GM12878 (cell line): ENCODE measurements at regions not wholly inside any gene's neighbourhood (a gene's known extent, or its start where the extent isn't known, plus 50 kb on each side); places are given as distances from the start of the nearest gene placed in this dataset.

ENCODE experiments used
- ATAC-seq: fragments of 200-7000 bp; cut with Tn5 transposase; 3 replicates; pipeline ENCODE4 v1.9.1; 2020; ENCODE audit warnings: mild to moderate bottlenecking, moderate library complexity
- BruUV-seq: library from RNA; stranded (reverse); fragments of 400-500 nt; replicated peaks from 2 replicates; lab custom pipeline; 2021; lab: Mats Ljungman, UMichigan
- CTCF ChIA-PET: fragments of 300-600 bp; sonication (Branson Sonifier 250); formaldehyde crosslinking; extraction: SDS; loops from one replicate; lab custom pipeline; 2021; ENCODE audit warnings: inconsistent platforms; lab: Yijun Ruan, JAX
- POLR2A ChIA-PET: fragments of 350-600 bp; formaldehyde crosslinking; extraction: SDS; loops from one replicate; lab custom pipeline; 2021; ENCODE audit warnings: inconsistent platforms; lab: Charles Lee
- RAD21 ChIA-PET: fragments of 300-600 bp; sonication (Branson Sonifier 250); formaldehyde crosslinking; loops from one replicate; lab custom pipeline; 2023; ENCODE audit warnings: antibody characterized with exemption; ENCODE audit not compliant: unreplicated experiment; lab: Charles Lee
- SMC1A ChIA-PET: fragments of 300-600 bp; sonication (Branson Sonifier 250); formaldehyde crosslinking; loops from one replicate; lab custom pipeline; 2023; ENCODE audit not compliant: unreplicated experiment, uncharacterized antibody; lab: Charles Lee
- DNase-seq: peaks from one replicate; pipeline ENCODE4 v3.0.0-alpha.2; 2011; ENCODE audit warnings: low read depth, low spot score
- FAIRE-seq: peaks from 3 replicates; lab custom pipeline; 2011; peaks lifted over from hg19 to GRCh38; lab: Jason Lieb, UNC
- H2AFZ ChIP-seq: 2 replicates; pipeline ENCODE4 v1.6.0; 2011; ENCODE audit warnings: low read depth, low read length, control low read depth; ENCODE audit not compliant: control insufficient read depth
- H3K27ac ChIP-seq: 2 replicates; pipeline ENCODE4 v1.5.1; 2011; ENCODE audit warnings: control low read depth; ENCODE audit not compliant: control insufficient read depth, insufficient read depth
- H3K27me3 ChIP-seq, 2 experiments: replicated peaks in 1 of 2; 2 replicates each; pipeline versions ENCODE4 v1.6.0 to v1.6.1; 2011; ENCODE audit warnings: low read length in 1 of 2; ENCODE audit not compliant: control insufficient read depth in 2 of 2, insufficient read depth in 2 of 2
- H3K36me3 ChIP-seq, 2 experiments: 2 replicates each; pipeline ENCODE4 v1.5.1; 2011; ENCODE audit warnings: low read length in 1 of 2; ENCODE audit not compliant: control insufficient read depth in 2 of 2, insufficient read depth in 2 of 2
- H3K4me1 ChIP-seq: 2 replicates; pipeline ENCODE4 v1.6.1; 2011; ENCODE audit warnings: mild to moderate bottlenecking, low read length, moderate library complexity, mixed read lengths; ENCODE audit not compliant: control insufficient read depth, insufficient read depth
- H3K4me2 ChIP-seq: 2 replicates; pipeline ENCODE4 v1.6.0; 2011; ENCODE audit warnings: control low read depth; ENCODE audit not compliant: control insufficient read depth, insufficient read depth
- H3K4me3 ChIP-seq: fragments of 200-600 bp; sonication (generic); 2 replicates; pipeline ENCODE4 v1.5.1; 2016
- H3K79me2 ChIP-seq: 2 replicates; pipeline ENCODE4 v1.6.0; 2011; ENCODE audit warnings: low read length; ENCODE audit not compliant: control insufficient read depth, insufficient read depth
- H3K9ac ChIP-seq: 2 replicates; pipeline ENCODE4 v1.8.0; 2011; ENCODE audit warnings: low read length, control low read depth, mixed read lengths; ENCODE audit not compliant: control insufficient read depth, insufficient read depth
- H3K9me3 ChIP-seq: replicated peaks from 3 replicates; pipeline ENCODE4 v1.5.1; 2011; ENCODE audit warnings: mild to moderate bottlenecking, low read length; ENCODE audit not compliant: control insufficient read depth, insufficient read depth
- H4K20me1 ChIP-seq: 2 replicates; pipeline ENCODE4 v1.6.0; 2011; ENCODE audit not compliant: control insufficient read depth, insufficient read depth
- BCL11A ChIP-seq: IDR thresholded peaks from 2 replicates; pipeline ENCODE4 v1.6.1; 2011; ENCODE audit warnings: low read depth, low read length
- BMI1 ChIP-seq: fragments of 450-650 bp; IDR thresholded peaks from 2 replicates; pipeline ENCODE4 v1.6.1; 2016; ENCODE audit warnings: mild to moderate bottlenecking, moderate library complexity, borderline replicate concordance
- CREM ChIP-seq: IDR thresholded peaks from 2 replicates; pipeline ENCODE4 v1.6.1; 2014; ENCODE audit warnings: antibody characterized with exemption, low read depth
- EP300 ChIP-seq, 2 experiments: fragments of 150-350 bp in 1 of 2; IDR thresholded peaks; 2 replicates each; pipeline ENCODE4 v1.6.1; 2011 to 2012; ENCODE audit warnings: low read depth in 2 of 2, low read length in 2 of 2, borderline replicate concordance in 1 of 2, improper control_type of control experiment in 1 of 2, inconsistent platforms in 1 of 2; ENCODE audit not compliant: control insufficient read depth in 1 of 2
- HCFC1 ChIP-seq: fragments of 150-350 bp; IDR thresholded peaks from 2 replicates; pipeline ENCODE4 v1.6.1; 2014; ENCODE audit warnings: low read length
- IRF4 ChIP-seq: IDR thresholded peaks from 2 replicates; pipeline ENCODE4 v1.6.1; 2011; ENCODE audit warnings: low read depth, low read length
- PAX5 ChIP-seq: IDR thresholded peaks from 2 replicates; pipeline ENCODE4 v1.6.1; 2011; ENCODE audit warnings: low read depth, low read length, borderline replicate concordance
- RCOR1 ChIP-seq: conservative IDR thresholded peaks from 2 replicates; pipeline ENCODE4 v1.6.1; 2012; ENCODE audit warnings: low read depth, low read length, improper control_type of control experiment
- RUNX3 ChIP-seq: IDR thresholded peaks from 2 replicates; pipeline ENCODE4 v1.6.1; 2012; ENCODE audit warnings: low read length, inconsistent platforms
- SMAD1 ChIP-seq: fragments of 450-650 bp; IDR thresholded peaks from 2 replicates; pipeline ENCODE4 v1.6.1; 2018; ENCODE audit warnings: mild to moderate bottlenecking, low read depth; ENCODE audit not compliant: partially characterized antibody
- TCF12 ChIP-seq: IDR thresholded peaks from 2 replicates; pipeline ENCODE4 v1.6.1; 2011; ENCODE audit warnings: low read depth, mild to moderate bottlenecking, low read length
- TCF3 ChIP-seq: IDR thresholded peaks from 2 replicates; pipeline ENCODE4 v1.6.1; 2012; ENCODE audit warnings: low read depth, mild to moderate bottlenecking, low read length, borderline replicate concordance; ENCODE audit not compliant: insufficient read depth
- WGBS: methylation state at CpG from one replicate; pipeline ENCODE4 v1.1.6; 2016; ENCODE audit warnings: low lambda C conversion rate; ENCODE audit not compliant: insufficient replicate concordance, insufficient coverage; ENCODE audit errors: missing lambda C conversion rate; 5-methylcytosine and 5-hydroxymethylcytosine counted together
- in situ Hi-C: fragments of 300-500 bp; cut with MboI; formaldehyde crosslinking; loops from 9 replicates; pipeline ENCODE4 v1.14.3; 2018; ENCODE audit warnings: mixed read lengths
- intact Hi-C: fragments of 100-400 bp; cut with micrococcal nuclease; formaldehyde crosslinking; loops from one replicate; pipeline ENCODE4 v1.14.2; 2022; ENCODE audit not compliant: unreplicated experiment

GRCh38 chr6:135567375-135568083, 70.0 kb upstream of the AHI1 start:
- Histone ChIP-seq H3K27me3 (no peaks in the 10 kb centered on the region), H3K9me3 (no peaks in the 10 kb centered on the region), H2AFZ (no peak overlapping the region), H3K36me3 (no peaks in the 10 kb centered on the region), H3K27ac (no peak overlapping the region), H4K20me1 (no peaks in the 10 kb centered on the region), H3K9ac (no peak overlapping the region), H3K4me3 (no peak overlapping the region), H3K79me2 (no peaks in the 10 kb centered on the region), H3K4me2 (no peak overlapping the region), H3K4me1 (no peaks in the 10 kb centered on the region)
- ChIA-PET CTCF (interaction anchor here (1.3 kb wide), 1 partner anchor 10 kb away, joined by 4 read pairs; no protein-coding TSS in a partner anchor), RAD21 (interaction anchor here (1.5 kb wide), 1 partner anchor 342 kb away, joined by 4 read pairs; no protein-coding TSS in a partner anchor), POLR2A (no interaction called here), SMC1A (interaction anchor here (1.4 kb wide), 1 partner anchor 10 kb away, joined by 4 read pairs; no protein-coding TSS in a partner anchor)
- TF ChIP-seq IRF4, result no peak
- BruUV-seq, result no TSS peak
- in situ Hi-C loops (no loop called here), intact Hi-C loops (no loop called here)
- ATAC-seq, result peak; percentile 34
- DNase-seq, result no peak
- no peak for FAIRE-seq
- 40% methylated on average over 2 of the region's 2 CpGs for WGBS

GRCh38 chr6:135568379-135568778, 70.8 kb upstream of the AHI1 start:
- ChIA-PET RAD21 (interaction anchor here (0.7 to 1.5 kb wide), 3 partner anchors 9 to 341 kb away, joined by 3 to 4 read pairs (median 3); no protein-coding TSS in a partner anchor), POLR2A (no interaction called here), CTCF (interaction anchor here (0.9 to 1.3 kb wide), 3 partner anchors 9 to 341 kb away, joined by 4 to 6 read pairs (median 4); no protein-coding TSS in a partner anchor), SMC1A (interaction anchor here (0.7 to 1.5 kb wide), 4 partner anchors 9 to 1087 kb away, joined by 3 to 6 read pairs (median 4); no protein-coding TSS in a partner anchor)
- WGBS, result 12% methylated on average over 3 of the region's 3 CpGs
- H3K27ac ChIP-seq, result no peak overlapping the region
- H3K9me3 ChIP-seq, result no peaks in the 10 kb centered on the region
- no peaks in the 10 kb centered on the region for H3K27me3 ChIP-seq
- no peaks in the 10 kb centered on the region for H3K36me3 ChIP-seq
- H3K4me1 ChIP-seq, result no peaks in the 10 kb centered on the region
- peak; percentile 83 for ATAC-seq
- no peak overlapping the region for H3K4me2 ChIP-seq
- intact Hi-C loops, result no loop called here
- in situ Hi-C loops, result no loop called here
- no peaks in the 10 kb centered on the region for H3K79me2 ChIP-seq
- FAIRE-seq, result no peak
- H2AFZ ChIP-seq, result no peak overlapping the region
- H3K4me3 ChIP-seq, result no peak overlapping the region
- no peaks in the 10 kb centered on the region for H4K20me1 ChIP-seq
- TF ChIP-seq RUNX3 (peak; percentile 76), HCFC1 (no peak), BMI1 (0 out of 2 replicates have a peak, but pooled peaks have one; percentile 36), PAX5 (0 out of 2 replicates have a peak, but pooled peaks have one; percentile 25), CREM (0 out of 2 replicates have a peak, but pooled peaks have one; percentile 62), IRF4 (no peak), SMAD1 (no peak), BCL11A (0 out of 2 replicates have a peak, but pooled peaks have one; percentile 48), TCF3 (peak; percentile 72), EP300 (IDR thresholded peaks at IDR 0.05; ENCODE audit: borderline replicate concordance in 1 of 2, control insufficient read depth in 1 of 2, low read depth in 2 of 2, low read length in 2 of 2) (peak; percentile 36 to 59; a peak in 1 of 4 replicates), TCF12 (peak; percentile 70; the same call in 1 of the 2 replicates), RCOR1 (no peak)
- H3K9ac ChIP-seq, result no peak overlapping the region
- no TSS peak for BruUV-seq
- DNase-seq, result peak; percentile 7
